ENCODE measurements at regions not wholly inside any gene's neighbourhood (a gene's known extent, or its start where the extent isn't known, plus 50 kb on each side); places are given as distances from the start of the nearest gene placed in this dataset.

- TF ChIP-seq MAZ (IDR thresholded peaks at IDR 0.05; ENCODE audit: borderline replicate concordance, low read depth, low read length) (no peak), TP53 (CRISPR knock-in tag; IDR thresholded peaks at IDR 0.05) (no peak), POLR2A (IDR thresholded peaks at IDR 0.05; ENCODE audit: low read length) (no peak), CTCF (IDR thresholded peaks at IDR 0.05) (no peak), CHD2 (IDR thresholded peaks at IDR 0.05; ENCODE audit: low read length, partially characterized antibody) (no peak), CEBPB (IDR thresholded peaks at IDR 0.05) (no peak), USF2 (IDR thresholded peaks at IDR 0.05) (no peak)
These were observed 217.2 kb upstream of the CADM1 start for GRCh38 chr11:115721296-115721995.
